HepG2 (cell line): ENCODE measurements at regions not wholly inside any gene's neighbourhood (a gene's known extent, or its start where the extent isn't known, plus 50 kb on each side); places are given as distances from the start of the nearest gene placed in this dataset.

ENCODE experiments used
- ATAC-seq: fragments of 200-7000 bp; cut with Tn5 transposase; 3 replicates; pipeline ENCODE4 v1.9.1; 2020; ENCODE audit warnings: mild to moderate bottlenecking, moderate library complexity
- BruUV-seq: library from RNA; stranded (reverse); fragments of 400-500 nt; replicated peaks from 2 replicates; lab custom pipeline; 2021; lab: Mats Ljungman, UMichigan
- CTCF ChIA-PET: fragments of 300-600 bp; formaldehyde crosslinking; extraction: SDS; loops from one replicate; lab custom pipeline; 2021; ENCODE audit warnings: low total read pairs, inconsistent platforms, low intra/inter-chr PET ratio; lab: Yijun Ruan, JAX
- POLR2A ChIA-PET: fragments of 350-600 bp; sonication (Branson Sonifier 250); formaldehyde crosslinking; loops from one replicate; lab custom pipeline; 2020; ENCODE audit warnings: antibody characterized with exemption, inconsistent platforms; lab: Yijun Ruan, JAX
- DNase-seq: peaks from one replicate; pipeline ENCODE4 v3.0.0-alpha.2; 2015; ENCODE audit warnings: low spot score
- FAIRE-seq: peaks from 3 replicates; lab custom pipeline; 2011; peaks lifted over from hg19 to GRCh38; lab: Jason Lieb, UNC
- H2AFZ ChIP-seq: one replicate; pipeline ENCODE4 v1.6.1; 2011; ENCODE audit warnings: low read length, inconsistent platforms
- H3K27ac ChIP-seq: fragments of 300-600 bp; 3 replicates; pipeline ENCODE4 v1.8.0; 2011; ENCODE audit warnings: mixed run types, mild to moderate bottlenecking, mixed read lengths, low read length, inconsistent platforms; ENCODE audit not compliant: insufficient read depth; ENCODE audit errors: extremely low read length
- H3K27me3 ChIP-seq, 2 experiments: fragments of 200-600 bp in 1 of 2; 2 replicates in 1 of 2; 3 replicates in 1 of 2; pipeline versions ENCODE4 v1.6.0 to v1.8.0; 2011; ENCODE audit warnings: low read length in 2 of 2, mild to moderate bottlenecking in 2 of 2, moderate library complexity in 2 of 2, inconsistent platforms in 1 of 2; ENCODE audit not compliant: insufficient read depth in 2 of 2, control insufficient read depth in 1 of 2
- H3K36me3 ChIP-seq, 2 experiments: fragments of 200-600 bp in 1 of 2; replicated peaks in 1 of 2; 2 replicates in 1 of 2; 3 replicates in 1 of 2; pipeline versions ENCODE4 v1.5.1 to v1.8.0; 2011; ENCODE audit warnings: low read length in 2 of 2, inconsistent platforms in 1 of 2; ENCODE audit not compliant: insufficient read depth in 2 of 2, control insufficient read depth in 1 of 2
- H3K4me1 ChIP-seq: 2 replicates; pipeline ENCODE4 v1.5.1; 2012; ENCODE audit warnings: low read length, inconsistent platforms; ENCODE audit not compliant: insufficient read depth
- H3K4me2 ChIP-seq: 2 replicates; pipeline ENCODE4 v1.6.0; 2011; ENCODE audit warnings: low read depth, low read length, inconsistent platforms
- H3K4me3 ChIP-seq, 3 experiments: fragments of 200-600 bp in 1 of 3; sonication (generic), shearing (Covaris generic) in 1 of 3; replicated peaks in 1 of 3; 2 replicates each; pipeline ENCODE4 v1.5.1; 2011 to 2016; ENCODE audit warnings: low read length in 3 of 3, inconsistent platforms in 2 of 3, low read depth in 2 of 3, mild to moderate bottlenecking in 2 of 3, control low read depth in 1 of 3, mixed read lengths in 1 of 3; ENCODE audit not compliant: insufficient read depth in 1 of 3
- H3K79me2 ChIP-seq: one replicate; pipeline ENCODE4 v1.6.1; 2011; ENCODE audit warnings: low read length, inconsistent platforms; ENCODE audit not compliant: insufficient read depth
- H3K9ac ChIP-seq: 2 replicates; pipeline ENCODE4 v1.6.0; 2011; ENCODE audit warnings: mild to moderate bottlenecking, low read depth, low read length, inconsistent platforms; ENCODE audit not compliant: insufficient read depth
- H3K9me3 ChIP-seq: 2 replicates; pipeline ENCODE4 v1.5.1; 2012; ENCODE audit warnings: mild to moderate bottlenecking, low read length
- H4K20me1 ChIP-seq: 2 replicates; pipeline ENCODE4 v1.6.0; 2011; ENCODE audit warnings: inconsistent platforms, mild to moderate bottlenecking, low read length, moderate library complexity; ENCODE audit not compliant: insufficient read depth
- ELF1 ChIP-seq: sonication (generic); formaldehyde crosslinking; IDR thresholded peaks from 2 replicates; pipeline ENCODE4 v1.4.0; 2020; ENCODE audit warnings: missing genetic modification reagents
- NCOA5 ChIP-seq: sonication (generic); formaldehyde crosslinking; IDR thresholded peaks from 2 replicates; pipeline ENCODE4 v1.4.0; 2020; ENCODE audit warnings: missing genetic modification reagents
- PRDM4 ChIP-seq: sonication (generic); formaldehyde crosslinking; IDR thresholded peaks from 2 replicates; pipeline ENCODE4 v1.9.0; 2021; ENCODE audit warnings: missing genetic modification reagents, borderline replicate concordance
- ZNF24 ChIP-seq: fragments of 450-650 bp; IDR thresholded peaks from 2 replicates; pipeline ENCODE4 v1.6.1; 2017; ENCODE audit warnings: antibody characterized with exemption, mild to moderate bottlenecking
- ZNF33A ChIP-seq: sonication (generic); formaldehyde crosslinking; IDR thresholded peaks from 2 replicates; pipeline ENCODE4 v1.5.1; 2020; ENCODE audit warnings: missing genetic modification reagents, mild to moderate bottlenecking, moderate library complexity, borderline replicate concordance
- ZNF530 ChIP-seq: sonication (generic); formaldehyde crosslinking; IDR thresholded peaks from 2 replicates; pipeline ENCODE4 v1.5.0; 2020; ENCODE audit warnings: low read depth, mild to moderate bottlenecking, missing genetic modification reagents
- ZNF746 ChIP-seq: sonication (generic); formaldehyde crosslinking; IDR thresholded peaks from 2 replicates; pipeline ENCODE4 v1.8.0; 2022; ENCODE audit warnings: mild to moderate bottlenecking, missing genetic modification reagents
- ZNF761 ChIP-seq: sonication (generic); formaldehyde crosslinking; conservative IDR thresholded peaks from 2 replicates; pipeline ENCODE4 v1.4.0; 2020; ENCODE audit warnings: mild to moderate bottlenecking, missing genetic modification reagents
- ZSCAN29 ChIP-seq: sonication (generic); formaldehyde crosslinking; conservative IDR thresholded peaks from 2 replicates; pipeline ENCODE4 v1.4.0; 2020; ENCODE audit warnings: mild to moderate bottlenecking, missing genetic modification reagents
- WGBS: methylation state at CpG from one replicate; pipeline ENCODE4 v1.1.6; 2017; ENCODE audit warnings: low lambda C conversion rate; 5-methylcytosine and 5-hydroxymethylcytosine counted together
- in situ Hi-C: cut with HindIII; loops from 2 replicates; pipeline ENCODE4 v1.10.0; 2017; ENCODE audit warnings: low pct_unique_long_range_greater_than_20kb; ENCODE audit not compliant: extremely low pct_ligation_motif_present
- intact Hi-C: fragments of 100-400 bp; cut with micrococcal nuclease; formaldehyde crosslinking; loops from one replicate; pipeline ENCODE4 v1.10.0; 2022; ENCODE audit not compliant: unreplicated experiment
- TF ChIP-seq, protein P1 (sequence below): sonication (generic); formaldehyde crosslinking; IDR thresholded peaks from 2 replicates; pipeline ENCODE4 v1.4.0; 2020; ENCODE audit warnings: low read depth, mild to moderate bottlenecking, missing genetic modification reagents
- TF ChIP-seq, protein P2 (sequence below): sonication (generic); formaldehyde crosslinking; IDR thresholded peaks from 2 replicates; pipeline ENCODE4 v1.8.0; 2022; ENCODE audit warnings: mild to moderate bottlenecking, missing genetic modification reagents
- TF ChIP-seq, protein P3 (sequence below): sonication (generic); formaldehyde crosslinking; IDR thresholded peaks from 2 replicates; pipeline ENCODE4 v1.4.0; 2020; ENCODE audit warnings: missing genetic modification reagents

GRCh38 chr7:121634356-121634755 lies 238.2 kb upstream of the FAM3C start:
- intact Hi-C loops: no loop called here
- BruUV-seq: no TSS peak
- no peaks in the 10 kb centered on the region for H4K20me1 ChIP-seq
- WGBS: 0% methylated on average over 1 of the region's 1 CpG
- ATAC-seq (no peak), DNase-seq (no peak), FAIRE-seq (no peak)
- CTCF ChIA-PET: no interaction called here
- no peaks in the 10 kb centered on the region for H3K36me3 ChIP-seq
- H3K4me3 ChIP-seq: no peak overlapping the region
- H3K4me1 ChIP-seq: no peaks in the 10 kb centered on the region
- H3K9ac ChIP-seq: no peak overlapping the region
- H3K9me3 ChIP-seq: no peaks in the 10 kb centered on the region
- in situ Hi-C loops: no loop called here
- POLR2A ChIA-PET: no interaction called here
- H3K27ac ChIP-seq: no peak overlapping the region
- no peak overlapping the region for H2AFZ ChIP-seq
- H3K79me2 ChIP-seq: no peaks in the 10 kb centered on the region
- no peak overlapping the region for H3K4me2 ChIP-seq
- TF ChIP-seq ELF1 (CRISPR knock-in tag) (no peak), ZSCAN29 (CRISPR knock-in tag) (no peak), ZNF33A (no peak)
- no peaks in the 10 kb centered on the region for H3K27me3 ChIP-seq

GRCh38 chr7:121633186-121633585 lies 237.1 kb upstream of the FAM3C start:
- no peak for FAIRE-seq
- WGBS: 2% methylated on average over 3 of the region's 3 CpGs
- no peak overlapping the region for H3K27ac ChIP-seq
- TF ChIP-seq ZNF530 (CRISPR knock-in tag): no peak
- no peak for TF ChIP-seq ZNF746 (CRISPR knock-in tag)
- TF ChIP-seq ZNF761 (CRISPR knock-in tag): no peak
- TF ChIP-seq, protein P1, sequence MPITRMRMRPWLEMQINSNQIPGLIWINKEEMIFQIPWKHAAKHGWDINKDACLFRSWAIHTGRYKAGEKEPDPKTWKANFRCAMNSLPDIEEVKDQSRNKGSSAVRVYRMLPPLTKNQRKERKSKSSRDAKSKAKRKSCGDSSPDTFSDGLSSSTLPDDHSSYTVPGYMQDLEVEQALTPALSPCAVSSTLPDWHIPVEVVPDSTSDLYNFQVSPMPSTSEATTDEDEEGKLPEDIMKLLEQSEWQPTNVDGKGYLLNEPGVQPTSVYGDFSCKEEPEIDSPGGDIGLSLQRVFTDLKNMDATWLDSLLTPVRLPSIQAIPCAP (CRISPR knock-in tag): no peak
- TF ChIP-seq, protein P2, sequence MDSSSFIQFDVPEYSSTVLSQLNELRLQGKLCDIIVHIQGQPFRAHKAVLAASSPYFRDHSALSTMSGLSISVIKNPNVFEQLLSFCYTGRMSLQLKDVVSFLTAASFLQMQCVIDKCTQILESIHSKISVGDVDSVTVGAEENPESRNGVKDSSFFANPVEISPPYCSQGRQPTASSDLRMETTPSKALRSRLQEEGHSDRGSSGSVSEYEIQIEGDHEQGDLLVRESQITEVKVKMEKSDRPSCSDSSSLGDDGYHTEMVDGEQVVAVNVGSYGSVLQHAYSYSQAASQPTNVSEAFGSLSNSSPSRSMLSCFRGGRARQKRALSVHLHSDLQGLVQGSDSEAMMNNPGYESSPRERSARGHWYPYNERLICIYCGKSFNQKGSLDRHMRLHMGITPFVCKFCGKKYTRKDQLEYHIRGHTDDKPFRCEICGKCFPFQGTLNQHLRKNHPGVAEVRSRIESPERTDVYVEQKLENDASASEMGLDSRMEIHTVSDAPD: no peak
- TF ChIP-seq ZNF24: no peak
- TF ChIP-seq NCOA5 (CRISPR knock-in tag): no peak
- TF ChIP-seq PRDM4: no peak
- TF ChIP-seq, protein P3, sequence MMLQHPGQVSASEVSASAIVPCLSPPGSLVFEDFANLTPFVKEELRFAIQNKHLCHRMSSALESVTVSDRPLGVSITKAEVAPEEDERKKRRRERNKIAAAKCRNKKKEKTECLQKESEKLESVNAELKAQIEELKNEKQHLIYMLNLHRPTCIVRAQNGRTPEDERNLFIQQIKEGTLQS (CRISPR knock-in tag): no peak
- no TSS peak for BruUV-seq
- H3K9me3 ChIP-seq: no peaks in the 10 kb centered on the region
- in situ Hi-C loops: no loop called here
- no peak overlapping the region for H2AFZ ChIP-seq
- no peaks in the 10 kb centered on the region for H3K36me3 ChIP-seq
- ATAC-seq: no peak
- no peaks in the 10 kb centered on the region for H3K4me1 ChIP-seq
- intact Hi-C loops: no loop called here
- H3K27me3 ChIP-seq: no peaks in the 10 kb centered on the region
- H3K79me2 ChIP-seq: no peaks in the 10 kb centered on the region
- H3K9ac ChIP-seq: no peak overlapping the region
- DNase-seq: no peak
- ChIA-PET CTCF (no interaction called here), POLR2A (no interaction called here)
- no peak overlapping the region for H3K4me3 ChIP-seq
- no peak overlapping the region for H3K4me2 ChIP-seq
- H4K20me1 ChIP-seq: no peaks in the 10 kb centered on the region
